ENCODE measurements at regions not wholly inside any gene's neighbourhood (a gene's known extent, or its start where the extent isn't known, plus 50 kb on each side); places are given as distances from the start of the nearest gene placed in this dataset.

GRCh38 chr2:133974353-133974752, 279.5 kb upstream of the MGAT5 start:
- no peak overlapping the region for H3K27ac ChIP-seq
- H3K9me3 ChIP-seq, result no peaks in the 10 kb centered on the region
- no peak overlapping the region for H3K4me3 ChIP-seq
- H3K27me3 ChIP-seq, result no peaks in the 10 kb centered on the region
- no peak for TF ChIP-seq EP300 (IDR thresholded peaks at IDR 0.05)
- no peak for TF ChIP-seq CTCF (IDR thresholded peaks at IDR 0.05)
- TF ChIP-seq POLR2A (IDR thresholded peaks at IDR 0.05), result no peak
- no peak for TF ChIP-seq POLR2AphosphoS5 (IDR thresholded peaks at IDR 0.05)
- ATAC-seq (ENCODE audit: low FRiP score in 2 of 2) (no peak), DNase-seq (no peak)
- no peaks in the 10 kb centered on the region for H3K36me3 ChIP-seq
- 83 to 93% methylated on average over 1 of the region's 1 CpG for WGBS, 2 donors
- no peaks in the 10 kb centered on the region for H3K4me1 ChIP-seq

- DNase-seq (peak in 1 of 2 donors; percentile 13), ATAC-seq (ENCODE audit: low FRiP score in 2 of 2) (no peak)
- Histone ChIP-seq H3K4me1 (no peaks in the 10 kb centered on the region), H3K27ac (no peak overlapping the region), H3K27me3 (no peaks in the 10 kb centered on the region), H3K4me3 (no peak overlapping the region), H3K9me3 (no peaks in the 10 kb centered on the region), H3K36me3 (no peaks in the 10 kb centered on the region)
- TF ChIP-seq POLR2A (IDR thresholded peaks at IDR 0.05) (no peak), EP300 (IDR thresholded peaks at IDR 0.05) (no peak)
- 33 to 38% methylated on average over 1 of the region's 1 CpG for WGBS, 2 donors
Measured at GRCh38 chr2:133975135-133975534, 278.7 kb upstream of the MGAT5 start.

DNA sequence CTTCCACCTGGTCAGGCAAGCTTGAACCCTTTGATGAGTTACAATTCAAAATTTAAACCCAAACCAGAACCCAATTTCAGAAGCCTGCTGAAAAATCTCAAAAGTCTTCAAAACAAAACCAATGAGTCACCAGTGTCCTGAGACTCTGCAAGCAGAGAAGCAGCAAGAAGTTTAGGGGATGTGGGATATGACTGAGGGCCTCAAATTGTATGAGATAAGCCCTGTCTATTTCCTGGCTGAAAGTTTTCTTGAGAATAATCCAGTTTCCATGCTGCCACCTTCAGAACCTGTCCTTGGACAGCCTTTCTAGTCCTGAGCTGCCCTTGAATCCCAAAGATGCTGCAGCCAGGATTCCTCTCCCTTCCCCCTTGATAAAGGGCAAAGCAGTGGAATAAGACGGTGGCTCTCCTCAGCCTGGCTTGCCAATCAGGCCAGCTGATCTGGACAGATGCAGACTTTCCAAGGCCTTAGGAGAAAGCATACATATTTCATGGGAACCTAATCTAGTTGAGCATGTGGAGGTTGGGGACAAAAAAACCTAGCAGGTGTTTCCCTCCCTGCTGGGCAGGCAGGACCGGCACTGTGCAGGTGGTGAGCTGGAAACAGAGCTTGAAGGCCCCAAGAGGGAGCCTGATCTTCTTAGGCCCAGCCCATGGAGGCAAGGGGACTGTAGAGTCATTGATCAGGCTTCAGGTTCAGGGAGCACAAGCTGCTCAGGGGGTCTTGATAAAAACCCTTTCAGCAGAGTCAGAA, 278.0 kb upstream of the MGAT5 start:
- Histone ChIP-seq H3K27me3 (no peaks in the 10 kb centered on the region), H3K9me3 (no peaks in the 10 kb centered on the region), H3K4me1 (no peaks in the 10 kb centered on the region), H3K4me3 (no peak overlapping the region), H3K27ac (no peak overlapping the region), H3K36me3 (no peaks in the 10 kb centered on the region)
- ATAC-seq (ENCODE audit: low FRiP score in 2 of 2) (no peak), DNase-seq (no peak)
- TF ChIP-seq CTCF (IDR thresholded peaks at IDR 0.05), result no peak
- TF ChIP-seq POLR2AphosphoS5 (IDR thresholded peaks at IDR 0.05), result no peak
- no peak for TF ChIP-seq POLR2A (IDR thresholded peaks at IDR 0.05)
- no peak for TF ChIP-seq EP300 (IDR thresholded peaks at IDR 0.05)
- WGBS, 2 donors, result 32 to 41% methylated on average over 2 of the region's 2 CpGs

DNA sequence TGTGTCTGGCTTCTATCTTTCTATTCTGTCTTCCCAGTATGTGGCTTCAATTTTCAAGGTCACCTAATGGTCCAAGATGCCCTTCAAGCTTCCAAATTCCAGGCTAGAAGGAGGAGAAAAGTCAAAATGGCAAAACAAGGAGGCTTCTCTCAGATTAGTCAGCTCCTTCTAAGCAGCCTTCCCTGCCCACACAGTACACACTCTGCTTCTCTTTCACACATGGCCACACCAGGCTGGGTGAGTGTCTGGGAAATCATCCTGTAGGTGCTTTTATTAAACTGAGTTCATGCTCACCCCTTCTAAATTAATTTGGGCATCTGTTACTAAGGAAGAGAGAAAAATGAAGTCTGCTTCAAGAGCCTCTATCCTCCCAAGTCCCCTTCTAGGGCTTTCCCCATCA, 277.2 kb upstream of the MGAT5 start:
- Histone ChIP-seq H3K36me3 (no peaks in the 10 kb centered on the region), H3K9me3 (no peaks in the 10 kb centered on the region), H3K27ac (no peak overlapping the region), H3K27me3 (no peaks in the 10 kb centered on the region), H3K4me3 (no peak overlapping the region), H3K4me1 (no peaks in the 10 kb centered on the region)
- no peak for DNase-seq
- TF ChIP-seq POLR2A (IDR thresholded peaks at IDR 0.05), result no peak
- no peak for TF ChIP-seq POLR2AphosphoS5 (IDR thresholded peaks at IDR 0.05)
- no peak for TF ChIP-seq CTCF (IDR thresholded peaks at IDR 0.05)
- no peak for TF ChIP-seq EP300 (IDR thresholded peaks at IDR 0.05)
- no peak for ATAC-seq (ENCODE audit: low FRiP score in 2 of 2)

- whole genome bisulfite sequencing, 2 donors, result 35 to 67% methylated on average over 2 to 4 of the region's 4 CpGs
- Histone ChIP-seq H3K27ac (no peak overlapping the region), H3K27me3 (no peaks in the 10 kb centered on the region), H3K36me3 (no peaks in the 10 kb centered on the region), H3K4me3 (no peak overlapping the region), H3K4me1 (no peaks in the 10 kb centered on the region), H3K9me3 (no peaks in the 10 kb centered on the region)
- ATAC-seq (ENCODE audit: low FRiP score in 2 of 2) (no peak), DNase-seq (peak in 1 of 2 donors; percentile 22)
- TF ChIP-seq POLR2A (IDR thresholded peaks at IDR 0.05) (no peak), POLR2AphosphoS5 (IDR thresholded peaks at IDR 0.05) (no peak), EP300 (IDR thresholded peaks at IDR 0.05) (no peak), CTCF (IDR thresholded peaks at IDR 0.05) (no peak)
Measured at GRCh38 chr2:133977405-133977804, 276.5 kb upstream of the MGAT5 start.

All from upper lobe of left lung (tissue), 6 donors.